Heart right ventricle (tissue), 16 donors: ENCODE measurements at regions not wholly inside any gene's neighbourhood (a gene's known extent, or its start where the extent isn't known, plus 50 kb on each side); places are given as distances from the start of the nearest gene placed in this dataset.

Source experiments
- ATAC-seq, 8 donors: fragments of 200-7000 bp; cut with Tn5 transposase; one replicate each; pipeline ENCODE4 v1.9.1; 2020; ENCODE audit warnings: mild to moderate bottlenecking in 8 of 8, moderate library complexity in 8 of 8, moderate number of reproducible peaks in 1 of 8
- DNase-seq, 2 donors: peaks; one replicate each; pipeline ENCODE4 v3.0.0-alpha.2; 2020
- H3K27ac ChIP-seq, 10 donors: fragments of 200-600 bp; sonication (generic) in 2 of 10; one replicate each; pipeline versions ENCODE4 v1.5.0 to v1.8.0; 2020 to 2022; ENCODE audit warnings: mild to moderate bottlenecking in 3 of 10
- H3K27me3 ChIP-seq, 7 donors: fragments of 200-600 bp; one replicate each; pipeline ENCODE4 v1.8.0; 2021 to 2022; ENCODE audit warnings: mild to moderate bottlenecking in 2 of 7
- H3K36me3 ChIP-seq, 9 donors: fragments of 200-600 bp; sonication (generic) in 1 of 9; one replicate each; pipeline versions ENCODE4 v1.5.0 to v1.8.0; 2020 to 2022; ENCODE audit warnings: mild to moderate bottlenecking in 2 of 9
- H3K4me1 ChIP-seq, 9 donors: fragments of 200-600 bp; sonication (generic) in 1 of 9; one replicate each; pipeline versions ENCODE4 v1.5.0 to v1.8.0; 2020 to 2022; ENCODE audit warnings: mild to moderate bottlenecking in 4 of 9
- H3K4me3 ChIP-seq, 10 donors: fragments of 200-600 bp; sonication (generic) in 2 of 10; one replicate each; pipeline versions ENCODE4 v1.5.0 to v1.8.0; 2020 to 2022; ENCODE audit warnings: mild to moderate bottlenecking in 7 of 10, moderate library complexity in 2 of 10
- H3K9me3 ChIP-seq, 11 donors: fragments of 200-600 bp in 10 of 11; sonication (generic) in 2 of 11; one replicate each; pipeline versions ENCODE4 v1.5.0 to v1.8.0; 2013 to 2022; ENCODE audit warnings: mild to moderate bottlenecking in 2 of 11, control low read depth in 1 of 11, moderate library complexity in 1 of 11
- WGBS, 2 donors: extraction: QIAGEN DNeasy Blood & Tissue Kit; methylation state at CpG; one replicate each; pipeline ENCODE4 v1.1.7; 2013; ENCODE audit warnings: inconsistent platforms in 1 of 2; 5-methylcytosine and 5-hydroxymethylcytosine counted together
- intact Hi-C, 10 donors: fragments of 100-400 bp; cut with DNase I; formaldehyde crosslinking; loops; one replicate each; pipeline versions ENCODE4 v1.11.1 to v1.14.2; 2022
- TF ChIP-seq, protein P1 (sequence below), 9 donors: fragments of 200-600 bp; sonication (generic) in 2 of 9; IDR thresholded peaks; one replicate each; pipeline versions ENCODE4 v1.5.0 to v1.8.0; 2021 to 2022; ENCODE audit warnings: antibody characterized with exemption in 9 of 9, mild to moderate bottlenecking in 5 of 9, moderate library complexity in 1 of 9
- donor health status: Arrhythmogenic right ventricular cardiomyopathy.
- donor health status: ischemic (EF 13 %, LVEDD 7.1; RV severe dilation, severe dysfunction).
- donor health status: healthy with polysubstance abuse.
- donor health status: DM: no; HTN: yes; CAD: no.
- donor health status: DM: no; HTN: no; CAD: no.
- donor health status: ischemic (EF 25% LVEDD 6.9; RV normal size, moderate dysfunction).
- donor health status: ischemic (EF 25% LVEDD 5.7; RV mildly dilated, moderate dysfunction).
- donor health status: healthy.
- donor health status: DM: yes; HTN: yes; CAD: no.
- donor health status: Ischemic cardiomyopathy.
- donor health status: ischemic (EF 35%, LVEDD 5.7; RV mildly dilated, moderate dysfunction).
- donor health status: nonischemic (EF 11% LVEDD 7.7; RV severe dilation, severe dysfunction).
- donor health status: DM: yes; HTN: yes; CAD: no.
- donor health status: PGD.
- donor health status: ischemic (EF 29% LVEDD 5.4; RV normal size, mild dysfunction).
- donor health status: nonischemic (EF 23%, LVEDD 6.1; RV moderate dilation, normal function).

DNA sequence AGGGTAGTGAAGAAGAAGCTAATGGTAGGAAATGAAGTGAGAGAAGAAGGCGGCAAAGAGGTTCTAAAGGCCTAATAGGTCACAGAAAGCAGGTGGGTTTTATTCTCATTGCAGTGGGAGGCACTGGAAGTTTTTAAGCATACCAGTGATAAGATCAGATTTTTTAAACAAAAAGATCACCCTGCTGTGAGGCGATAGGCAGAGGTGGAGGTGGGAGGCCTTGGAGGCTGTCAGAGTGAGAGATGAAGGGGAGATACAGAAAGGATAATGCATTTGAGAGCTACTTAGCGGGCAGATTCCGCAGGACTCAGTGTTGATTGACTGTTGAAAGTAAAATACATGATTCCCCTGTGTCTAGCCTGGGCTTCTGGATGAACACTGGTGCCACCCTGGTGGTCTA is 116.7 kb upstream of the FRY start:
- no peak overlapping the region for H3K27ac ChIP-seq
- no peaks in the 10 kb centered on the region for H3K27me3 ChIP-seq
- peaks cover 0 to 52% (median 38%) of the 10 kb centered on the region in 9 donors for H3K4me1 ChIP-seq
- DNase-seq (no peak), ATAC-seq (no peak)
- WGBS, 2 donors = 97 to 98% methylated on average over 4 of the region's 4 CpGs
- intact Hi-C loops = loop anchor here in 9 of 10 donors (5.0 to 10.0 kb wide), 6 partner anchors 52 to 397 kb away; no protein-coding TSS in a partner anchor
- H3K4me3 ChIP-seq = no peak overlapping the region
- TF ChIP-seq, protein P1, sequence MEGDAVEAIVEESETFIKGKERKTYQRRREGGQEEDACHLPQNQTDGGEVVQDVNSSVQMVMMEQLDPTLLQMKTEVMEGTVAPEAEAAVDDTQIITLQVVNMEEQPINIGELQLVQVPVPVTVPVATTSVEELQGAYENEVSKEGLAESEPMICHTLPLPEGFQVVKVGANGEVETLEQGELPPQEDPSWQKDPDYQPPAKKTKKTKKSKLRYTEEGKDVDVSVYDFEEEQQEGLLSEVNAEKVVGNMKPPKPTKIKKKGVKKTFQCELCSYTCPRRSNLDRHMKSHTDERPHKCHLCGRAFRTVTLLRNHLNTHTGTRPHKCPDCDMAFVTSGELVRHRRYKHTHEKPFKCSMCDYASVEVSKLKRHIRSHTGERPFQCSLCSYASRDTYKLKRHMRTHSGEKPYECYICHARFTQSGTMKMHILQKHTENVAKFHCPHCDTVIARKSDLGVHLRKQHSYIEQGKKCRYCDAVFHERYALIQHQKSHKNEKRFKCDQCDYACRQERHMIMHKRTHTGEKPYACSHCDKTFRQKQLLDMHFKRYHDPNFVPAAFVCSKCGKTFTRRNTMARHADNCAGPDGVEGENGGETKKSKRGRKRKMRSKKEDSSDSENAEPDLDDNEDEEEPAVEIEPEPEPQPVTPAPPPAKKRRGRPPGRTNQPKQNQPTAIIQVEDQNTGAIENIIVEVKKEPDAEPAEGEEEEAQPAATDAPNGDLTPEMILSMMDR (IDR thresholded peaks at IDR 0.05) = no peak
- H3K36me3 ChIP-seq = no peaks in the 10 kb centered on the region
- no peaks in the 10 kb centered on the region for H3K9me3 ChIP-seq

DNA sequence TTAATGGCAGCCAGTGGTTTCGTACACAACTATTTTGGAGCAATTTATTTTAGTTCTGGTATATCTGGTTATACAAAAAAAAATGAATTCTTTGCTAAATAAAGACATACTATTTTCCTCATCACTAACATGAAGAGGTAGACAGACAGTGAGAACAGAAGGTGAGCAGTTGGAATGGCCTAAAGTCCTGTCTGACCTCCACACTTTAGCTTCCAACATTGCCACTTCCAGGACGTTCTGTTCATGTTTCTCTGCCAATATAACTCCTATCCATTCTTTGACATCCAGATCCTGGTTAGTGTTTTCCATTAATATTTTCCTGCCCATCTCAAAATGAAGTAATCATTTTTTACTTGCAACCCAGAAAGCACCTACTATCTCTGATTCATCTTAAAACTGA is 112.9 kb upstream of the FRY start:
- H3K36me3 ChIP-seq = peaks cover 0 to 5% (median 0%) of the 10 kb centered on the region in 9 donors
- H3K4me1 ChIP-seq = peaks cover 0 to 35% (median 22%) of the 10 kb centered on the region in 9 donors
- peak in 1 of 8 donors; percentile 68 for ATAC-seq
- H3K27ac ChIP-seq = no peak overlapping the region
- WGBS, 2 donors = 55 to 67% methylated on average over 2 of the region's 2 CpGs
- intact Hi-C loops = loop anchor here in 5 of 10 donors (5.0 to 10.0 kb wide), 4 partner anchors 89 to 386 kb away; no protein-coding TSS in a partner anchor
- H3K9me3 ChIP-seq = no peaks in the 10 kb centered on the region
- no peak overlapping the region for H3K4me3 ChIP-seq
- no peak for DNase-seq
- H3K27me3 ChIP-seq = no peaks in the 10 kb centered on the region
- TF ChIP-seq, protein P1 (IDR thresholded peaks at IDR 0.05) = no peak

GRCh38 chr13:31919241-31919640 is 112.3 kb upstream of the FRY start:
- intact Hi-C loops = loop anchor here in 5 of 10 donors (5.0 to 10.0 kb wide), 4 partner anchors 88 to 386 kb away; no protein-coding TSS in a partner anchor
- H3K27ac ChIP-seq = peak overlapping the region in 1 of 10 donors; percentile 49
- TF ChIP-seq, protein P1 (IDR thresholded peaks at IDR 0.05) = no peak
- H3K4me3 ChIP-seq = no peak overlapping the region
- H3K9me3 ChIP-seq = no peaks in the 10 kb centered on the region
- ATAC-seq (no peak), DNase-seq (no peak)
- H3K27me3 ChIP-seq = no peaks in the 10 kb centered on the region
- peaks cover 0 to 35% (median 20%) of the 10 kb centered on the region in 9 donors for H3K4me1 ChIP-seq
- peaks cover 0 to 5% (median 0%) of the 10 kb centered on the region in 9 donors for H3K36me3 ChIP-seq
- WGBS, 2 donors = 88 to 98% methylated on average over 2 of the region's 2 CpGs

DNA sequence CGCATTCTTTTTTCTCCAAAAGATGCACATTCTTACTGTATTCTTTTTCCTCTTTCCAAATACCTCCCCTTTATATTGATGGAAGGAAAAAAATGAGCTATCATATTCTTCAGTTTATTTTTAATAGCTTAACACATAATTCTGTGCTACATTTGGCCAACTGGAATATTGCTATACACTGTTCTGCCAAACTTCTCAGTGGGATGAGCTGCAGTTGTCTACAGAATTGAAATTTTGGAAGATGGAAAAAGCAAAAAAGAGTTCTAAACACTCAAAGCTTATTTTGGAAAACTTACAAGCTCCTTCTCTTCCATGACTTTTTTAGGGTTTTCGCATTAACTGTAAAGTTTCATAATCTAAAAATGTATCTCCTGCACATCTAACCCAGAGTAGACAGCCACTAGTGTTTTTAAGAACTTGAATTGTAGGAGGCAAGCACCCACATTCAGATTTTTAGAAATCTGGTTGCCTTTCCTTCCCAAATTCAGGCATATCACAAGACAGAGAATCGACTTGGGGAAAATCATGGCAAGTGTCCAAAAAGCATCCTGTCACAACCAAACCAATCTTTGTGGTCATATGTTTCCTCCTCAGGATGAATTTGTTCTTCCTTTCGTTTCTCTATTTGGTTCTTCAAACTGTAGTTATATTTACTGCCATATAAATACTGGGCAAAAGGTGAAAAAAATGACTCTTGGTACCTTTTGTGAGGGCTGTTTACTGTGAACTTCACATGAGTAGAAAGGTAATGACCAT is 111.4 kb upstream of the FRY start:
- TF ChIP-seq, protein P1 (IDR thresholded peaks at IDR 0.05) = no peak
- Histone ChIP-seq H3K4me1 (peaks cover 3 to 44% (median 25%) of the 10 kb centered on the region in 9 donors), H3K4me3 (no peak overlapping the region), H3K27me3 (no peaks in the 10 kb centered on the region), H3K9me3 (no peaks in the 10 kb centered on the region), H3K36me3 (peaks cover 0 to 5% (median 0%) of the 10 kb centered on the region in 9 donors), H3K27ac (peak overlapping the region in 2 of 10 donors; percentile 10 to 49)
- 55 to 63% methylated on average over 4 of the region's 4 CpGs for WGBS, 2 donors
- no peak for ATAC-seq
- DNase-seq = no peak
- intact Hi-C loops = loop anchor here in 5 of 10 donors (5.0 to 10.0 kb wide), 5 partner anchors 52 to 385 kb away; no protein-coding TSS in a partner anchor
